GM12865 (cell line): ENCODE measurements at regions not wholly inside any gene's neighbourhood (a gene's known extent, or its start where the extent isn't known, plus 50 kb on each side); places are given as distances from the start of the nearest gene placed in this dataset.

ENCODE experiments used
- DNase-seq: peaks from one replicate; pipeline ENCODE4 v3.0.0; 2010; ENCODE audit warnings: low read depth
- H3K4me3 ChIP-seq: 2 replicates; pipeline ENCODE4 v1.5.1; 2011; ENCODE audit warnings: mild to moderate bottlenecking, low read depth, low read length, control low read depth
- CTCF ChIP-seq: IDR thresholded peaks from 2 replicates; pipeline ENCODE4 v1.5.1; 2011; ENCODE audit warnings: low read length, control low read depth, low read depth, inconsistent platforms; ENCODE audit not compliant: insufficient read depth; ENCODE audit errors: missing control alignments

- DNase-seq, result no peak
- no peak for TF ChIP-seq CTCF
Observed at GRCh38 chr15:68504681-68505170, 72.8 kb upstream of the ITGA11 start.

GRCh38 chr15:68506071-68506470 is 72.7 kb upstream of the CORO2B start:
- TF ChIP-seq CTCF, result no peak
- H3K4me3 ChIP-seq, result no peak overlapping the region
- no peak for DNase-seq

More at GRCh38 chr15:68504681-68505170, 72.8 kb upstream of the ITGA11 start:
- H3K4me3 ChIP-seq, result no peak overlapping the region

- H3K4me3 ChIP-seq, result no peak overlapping the region
- no peak for TF ChIP-seq CTCF
- DNase-seq, result no peak
Observed at GRCh38 chr15:68507447-68507846, 71.3 kb upstream of the CORO2B start.

- DNase-seq, result no peak
- H3K4me3 ChIP-seq, result no peak overlapping the region
- no peak for TF ChIP-seq CTCF
Observed at GRCh38 chr15:68508485-68509189, 70.2 kb upstream of the CORO2B start.

GRCh38 chr15:68510558-68510957 is 68.2 kb upstream of the CORO2B start:
- no peak overlapping the region for H3K4me3 ChIP-seq
- DNase-seq, result no peak
- no peak for TF ChIP-seq CTCF

GRCh38 chr15:68511073-68511991 is 67.5 kb upstream of the CORO2B start:
- TF ChIP-seq CTCF, result no peak
- no peak overlapping the region for H3K4me3 ChIP-seq
- no peak for DNase-seq
